ENCODE measurements at regions not wholly inside any gene's neighbourhood (a gene's known extent, or its start where the extent isn't known, plus 50 kb on each side); places are given as distances from the start of the nearest gene placed in this dataset.

- no peak overlapping the region for H3K4me3 ChIP-seq
- no peak overlapping the region for H3K27ac ChIP-seq (ENCODE audit: control insufficient read depth, insufficient read depth)
- H3K4me2 ChIP-seq (ENCODE audit: control insufficient read depth, insufficient read depth): no peak overlapping the region
- H3K9ac ChIP-seq (ENCODE audit: control insufficient read depth, insufficient read depth, low read length): no peak overlapping the region
- ChIA-PET RAD21 (ENCODE audit: unreplicated experiment) (no interaction called here), SMC1A (ENCODE audit: uncharacterized antibody, unreplicated experiment) (no interaction called here), CTCF (no interaction called here), POLR2A (no interaction called here)
- no peaks in the 10 kb centered on the region for H3K4me1 ChIP-seq (ENCODE audit: control insufficient read depth, insufficient read depth, low read length)
- H3K36me3 ChIP-seq (ENCODE audit: control insufficient read depth in 2 of 2, insufficient read depth in 2 of 2, low read length in 1 of 2): no peaks in the 10 kb centered on the region
- TF ChIP-seq RUNX3 (IDR thresholded peaks at IDR 0.05; ENCODE audit: low read length) (no peak), STAT1 (conservative IDR thresholded peaks at IDR 0.05) (no peak), YY1 (IDR thresholded peaks at IDR 0.05; ENCODE audit: low read depth, low read length) (no peak), MEF2B (IDR thresholded peaks at IDR 0.05; ENCODE audit: partially characterized antibody, poor library complexity, severe bottlenecking) (no peak), SRF (IDR thresholded peaks at IDR 0.05; ENCODE audit: low read depth in 2 of 2, low read length in 2 of 2) (no peak), RAD21 (IDR thresholded peaks at IDR 0.05; ENCODE audit: insufficient read depth, low read depth, low read length) (no peak)
- FAIRE-seq (no peak), ATAC-seq (no peak), DNase-seq (ENCODE audit: low read depth, low spot score) (no peak)
- H3K79me2 ChIP-seq (ENCODE audit: control insufficient read depth, insufficient read depth, low read length): no peaks in the 10 kb centered on the region
- intact Hi-C loops (cut with micrococcal nuclease; ENCODE audit: unreplicated experiment): no loop called here
- no peaks in the 10 kb centered on the region for H3K9me3 ChIP-seq (replicated peaks; ENCODE audit: control insufficient read depth, insufficient read depth, low read length)
- 41% methylated on average over 1 of the region's 1 CpG for WGBS (ENCODE audit: insufficient coverage, insufficient replicate concordance, low lambda C conversion rate, missing lambda C conversion rate)
- no peaks in the 10 kb centered on the region for H4K20me1 ChIP-seq (ENCODE audit: control insufficient read depth, insufficient read depth)
- in situ Hi-C loops (cut with MboI): no loop called here
- no peak overlapping the region for H2AFZ ChIP-seq (ENCODE audit: control insufficient read depth, low read depth, low read length)
- no TSS peak for BruUV-seq (replicated peaks)
- H3K27me3 ChIP-seq (replicated peaks in 1 of 2; ENCODE audit: control insufficient read depth in 2 of 2, insufficient read depth in 2 of 2, low read length in 1 of 2): no peaks in the 10 kb centered on the region
These were observed 93.5 kb upstream of the ARHGAP20 start for GRCh38 chr11:110805756-110806155.

GRCh38 chr11:110802162-110802561 is 89.9 kb upstream of the ARHGAP20 start:
- in situ Hi-C loops (cut with MboI) (no loop called here), intact Hi-C loops (cut with micrococcal nuclease; ENCODE audit: unreplicated experiment) (no loop called here)
- Histone ChIP-seq H4K20me1 (ENCODE audit: control insufficient read depth, insufficient read depth) (no peaks in the 10 kb centered on the region), H3K9ac (ENCODE audit: control insufficient read depth, insufficient read depth, low read length) (no peak overlapping the region), H3K4me3 (no peak overlapping the region), H3K79me2 (ENCODE audit: control insufficient read depth, insufficient read depth, low read length) (no peaks in the 10 kb centered on the region), H3K27ac (ENCODE audit: control insufficient read depth, insufficient read depth) (no peak overlapping the region), H3K36me3 (ENCODE audit: control insufficient read depth in 2 of 2, insufficient read depth in 2 of 2, low read length in 1 of 2) (no peaks in the 10 kb centered on the region), H3K4me1 (ENCODE audit: control insufficient read depth, insufficient read depth, low read length) (peaks cover 4% of the 10 kb centered on the region), H2AFZ (ENCODE audit: control insufficient read depth, low read depth, low read length) (no peak overlapping the region), H3K9me3 (replicated peaks; ENCODE audit: control insufficient read depth, insufficient read depth, low read length) (no peaks in the 10 kb centered on the region; the same call in 2 of the 3 replicates), H3K27me3 (replicated peaks in 1 of 2; ENCODE audit: control insufficient read depth in 2 of 2, insufficient read depth in 2 of 2, low read length in 1 of 2) (no peaks in the 10 kb centered on the region), H3K4me2 (ENCODE audit: control insufficient read depth, insufficient read depth) (no peak overlapping the region)
- BruUV-seq (replicated peaks): no TSS peak
- ATAC-seq: no peak
- DNase-seq (ENCODE audit: low read depth, low spot score): no peak
- TF ChIP-seq BCL3 (IDR thresholded peaks at IDR 0.05; ENCODE audit: borderline replicate concordance, insufficient read depth, low read depth, low read length, poor library complexity, severe bottlenecking) (no peak), CEBPB (IDR thresholded peaks at IDR 0.05; ENCODE audit: borderline replicate concordance in 1 of 2, low read depth in 2 of 2, low read length in 2 of 2) (no peak)
- ChIA-PET SMC1A (ENCODE audit: uncharacterized antibody, unreplicated experiment) (no interaction called here), RAD21 (ENCODE audit: unreplicated experiment) (no interaction called here), CTCF (interaction anchor here (0.7 kb wide), 1 partner anchor 65 kb away, joined by 3 read pairs; no protein-coding TSS in a partner anchor), POLR2A (no interaction called here)
- no peak for FAIRE-seq
- WGBS (ENCODE audit: insufficient coverage, insufficient replicate concordance, low lambda C conversion rate, missing lambda C conversion rate): 33% methylated on average over 2 of the region's 2 CpGs

Data from GM12878 (cell line).